WTC11 (cell line): ENCODE measurements at regions not wholly inside any gene's neighbourhood (a gene's known extent, or its start where the extent isn't known, plus 50 kb on each side); places are given as distances from the start of the nearest gene placed in this dataset.

Source experiments
- ATAC-seq: fragments of 200-7000 bp; cut with Tn5 transposase; 2 replicates; pipeline ENCODE4 v1.10.0; 2021; ENCODE audit warnings: mild to moderate bottlenecking, moderate library complexity
- CTCF ChIA-PET: fragments of 300-600 bp; sonication (Branson Sonifier 250); formaldehyde crosslinking; loops from one replicate; lab custom pipeline; 2021; ENCODE audit warnings: antibody characterized with exemption; lab: Charles Lee
- POLR2A ChIA-PET: fragments of 350-600 bp; sonication (Branson Sonifier 250); formaldehyde crosslinking; loops from one replicate; lab custom pipeline; 2021; ENCODE audit warnings: antibody characterized with exemption; lab: Charles Lee
- DNase-seq: peaks from one replicate; pipeline ENCODE4 v3.0.0; 2021; ENCODE audit warnings: low spot score
- H3K27ac Mint-ChIP-seq: 2 replicates; pipeline ENCODE4 v1.8.0; 2021; ENCODE audit warnings: mixed read lengths
- H3K27me3 Mint-ChIP-seq: 2 replicates; pipeline ENCODE4 v1.8.0; 2021; ENCODE audit warnings: low read depth, mild to moderate bottlenecking, moderate library complexity, mixed read lengths
- H3K36me3 Mint-ChIP-seq: 2 replicates; pipeline ENCODE4 v1.8.0; 2021; ENCODE audit warnings: mixed read lengths
- H3K4me1 Mint-ChIP-seq: 2 replicates; pipeline ENCODE4 v1.8.0; 2022; ENCODE audit warnings: mixed read lengths
- H3K4me3 Mint-ChIP-seq: 2 replicates; pipeline ENCODE4 v1.8.0; 2021; ENCODE audit warnings: mild to moderate bottlenecking, moderate library complexity, mixed read lengths
- H3K9me3 Mint-ChIP-seq: 2 replicates; pipeline ENCODE4 v1.8.0; 2021; ENCODE audit warnings: mixed read lengths
- ATF1 ChIP-seq: sonication (generic); formaldehyde crosslinking; IDR thresholded peaks from 2 replicates; pipeline ENCODE4 v1.8.1; 2023; ENCODE audit warnings: mild to moderate bottlenecking, moderate library complexity, missing genetic modification reagents
- ATF6 ChIP-seq: sonication (generic); formaldehyde crosslinking; IDR thresholded peaks from 2 replicates; pipeline ENCODE4 v1.8.1; 2023; ENCODE audit warnings: mild to moderate bottlenecking, missing genetic modification reagents
- CTCF ChIP-seq: fragments of 200-600 bp; IDR thresholded peaks from 2 replicates; pipeline ENCODE4 v1.8.0; 2022; ENCODE audit warnings: antibody characterized with exemption
- E2F5 ChIP-seq: sonication (generic); formaldehyde crosslinking; IDR thresholded peaks from 2 replicates; pipeline ENCODE4 v1.8.1; 2022; ENCODE audit warnings: mild to moderate bottlenecking, moderate library complexity, missing genetic modification reagents
- ETV6 ChIP-seq: sonication (generic); formaldehyde crosslinking; IDR thresholded peaks from 2 replicates; pipeline ENCODE4 v1.8.1; 2022; ENCODE audit warnings: mild to moderate bottlenecking, missing genetic modification reagents
- FOXP1 ChIP-seq: sonication (generic); formaldehyde crosslinking; IDR thresholded peaks from 2 replicates; pipeline ENCODE4 v1.8.0; 2022; ENCODE audit warnings: missing genetic modification reagents, mild to moderate bottlenecking, moderate library complexity, borderline replicate concordance
- FOXP4 ChIP-seq: sonication (generic); formaldehyde crosslinking; IDR thresholded peaks from 2 replicates; pipeline ENCODE4 v1.8.0; 2022; ENCODE audit warnings: mild to moderate bottlenecking, missing genetic modification reagents
- GTF2I ChIP-seq: fragments of 250-450 bp; sonication (Bioruptor Pico); conservative IDR thresholded peaks from 2 replicates; pipeline ENCODE4 v1.4.0; 2021; ENCODE audit warnings: mild to moderate bottlenecking
- HMGXB4 ChIP-seq: sonication (generic); formaldehyde crosslinking; IDR thresholded peaks from 2 replicates; pipeline ENCODE4 v1.8.1; 2023; ENCODE audit warnings: mild to moderate bottlenecking, moderate library complexity, missing genetic modification reagents
- JAZF1 ChIP-seq: fragments of 250-450 bp; sonication (Bioruptor Pico); IDR thresholded peaks from 2 replicates; pipeline ENCODE4 v1.9.0; 2021; ENCODE audit warnings: moderate library complexity, mild to moderate bottlenecking, inconsistent platforms
- NFATC4 ChIP-seq: fragments of 250-450 bp; sonication (Bioruptor Pico); IDR thresholded peaks from 2 replicates; pipeline ENCODE4 v1.9.0; 2021; ENCODE audit warnings: mild to moderate bottlenecking
- NR2C2 ChIP-seq: sonication (generic); formaldehyde crosslinking; IDR thresholded peaks from 2 replicates; pipeline ENCODE4 v1.8.0; 2022; ENCODE audit warnings: mild to moderate bottlenecking, missing genetic modification reagents
- ZBTB21 ChIP-seq: sonication (generic); formaldehyde crosslinking; IDR thresholded peaks from 2 replicates; pipeline ENCODE4 v1.8.1; 2023; ENCODE audit warnings: mild to moderate bottlenecking, missing genetic modification reagents, borderline replicate concordance
- ZMAT4 ChIP-seq: fragments of 250-450 bp; sonication (Bioruptor Pico); IDR thresholded peaks from 2 replicates; pipeline ENCODE4 v1.9.0; 2021; ENCODE audit warnings: mild to moderate bottlenecking
- ZNF138 ChIP-seq: sonication (generic); formaldehyde crosslinking; conservative IDR thresholded peaks from 2 replicates; pipeline ENCODE4 v1.8.1; 2022; ENCODE audit warnings: mild to moderate bottlenecking, moderate library complexity, missing genetic modification reagents
- ZNF232 ChIP-seq: sonication (generic); formaldehyde crosslinking; IDR thresholded peaks from 2 replicates; pipeline ENCODE4 v1.8.0; 2022; ENCODE audit warnings: mild to moderate bottlenecking, missing genetic modification reagents
- ZNF532 ChIP-seq: fragments of 250-450 bp; sonication (Bioruptor Pico); IDR thresholded peaks from 2 replicates; pipeline ENCODE4 v1.9.0; 2021; ENCODE audit warnings: mild to moderate bottlenecking, borderline replicate concordance

GRCh38 chr2:142672698-142673097 is 204.8 kb upstream of the KYNU start (continued):
- TF ChIP-seq ZMAT4 (CRISPR knock-in tag), result no peak
- no peak for TF ChIP-seq ATF1
- TF ChIP-seq E2F5 (CRISPR knock-in tag), result no peak
- TF ChIP-seq GTF2I (CRISPR knock-in tag), result no peak
- TF ChIP-seq NR2C2 (CRISPR knock-in tag), result no peak
- TF ChIP-seq FOXP1 (CRISPR knock-in tag), result no peak
- TF ChIP-seq JAZF1 (CRISPR knock-in tag), result no peak
- no peak for TF ChIP-seq CTCF
- TF ChIP-seq ZNF232 (CRISPR knock-in tag), result no peak
- TF ChIP-seq HMGXB4 (CRISPR knock-in tag), result no peak
- TF ChIP-seq ZBTB21, result no peak
- TF ChIP-seq ZNF138 (CRISPR knock-in tag), result no peak

- Mint-ChIP-seq H3K4me1 (no peaks in the 10 kb centered on the region), H3K27me3 (no peaks in the 10 kb centered on the region), H3K9me3 (no peaks in the 10 kb centered on the region), H3K36me3 (no peaks in the 10 kb centered on the region), H3K27ac (no peak overlapping the region), H3K4me3 (no peak overlapping the region)
- CTCF ChIA-PET, result no interaction called here
- POLR2A ChIA-PET, result no interaction called here
- no peak for ATAC-seq
- no peak for TF ChIP-seq NFATC4 (CRISPR knock-in tag)
- TF ChIP-seq FOXP4, result no peak
- TF ChIP-seq HMGXB4 (CRISPR knock-in tag), result no peak
- TF ChIP-seq ATF6 (CRISPR knock-in tag), result no peak
- no peak for TF ChIP-seq ZNF532
- no peak for TF ChIP-seq ETV6 (CRISPR knock-in tag)
- no peak for TF ChIP-seq ZBTB21
- TF ChIP-seq, all 79 proteins: peak for 0
- DNase-seq, result no peak
Measured at GRCh38 chr2:142670362-142670761, 207.1 kb upstream of the KYNU start.
